ENCODE measurements at regions not wholly inside any gene's neighbourhood (a gene's known extent, or its start where the extent isn't known, plus 50 kb on each side); places are given as distances from the start of the nearest gene placed in this dataset.

DNA sequence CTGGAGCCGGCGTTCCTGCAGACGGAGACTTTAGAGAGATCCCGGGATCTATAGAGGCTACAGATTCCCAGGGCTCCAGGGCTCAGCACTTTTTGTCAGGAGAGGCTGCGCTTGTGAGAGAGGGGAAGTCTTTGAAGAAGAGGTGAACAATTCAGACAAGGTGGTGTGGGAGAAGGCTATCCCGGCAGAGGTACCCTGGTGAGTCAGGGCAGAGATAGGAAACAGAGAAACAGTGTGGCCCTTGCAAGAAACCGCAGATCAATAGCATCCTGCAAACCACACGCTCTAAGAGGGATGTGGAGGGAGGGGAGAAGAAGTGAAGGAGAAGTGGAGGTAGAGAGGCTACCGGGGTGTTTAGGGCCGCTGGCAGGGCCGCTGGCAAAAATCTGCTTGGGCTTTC, 160.5 kb upstream of the APCDD1 start:
- Histone ChIP-seq H3K27ac (no peak overlapping the region), H3K9me3 (no peaks in the 10 kb centered on the region), H3K27me3 (no peaks in the 10 kb centered on the region), H3K4me3 (no peak overlapping the region), H3K4me1 (peaks cover 0 to 3% (median 3%) of the 10 kb centered on the region in 4 donors), H3K36me3 (no peaks in the 10 kb centered on the region)
- TF ChIP-seq POLR2AphosphoS5 (IDR thresholded peaks at IDR 0.05) = no peak
- TF ChIP-seq EP300 (IDR thresholded peaks at IDR 0.05) = no peak
- no peak for TF ChIP-seq POLR2A (IDR thresholded peaks at IDR 0.05)
- TF ChIP-seq, protein P1, sequence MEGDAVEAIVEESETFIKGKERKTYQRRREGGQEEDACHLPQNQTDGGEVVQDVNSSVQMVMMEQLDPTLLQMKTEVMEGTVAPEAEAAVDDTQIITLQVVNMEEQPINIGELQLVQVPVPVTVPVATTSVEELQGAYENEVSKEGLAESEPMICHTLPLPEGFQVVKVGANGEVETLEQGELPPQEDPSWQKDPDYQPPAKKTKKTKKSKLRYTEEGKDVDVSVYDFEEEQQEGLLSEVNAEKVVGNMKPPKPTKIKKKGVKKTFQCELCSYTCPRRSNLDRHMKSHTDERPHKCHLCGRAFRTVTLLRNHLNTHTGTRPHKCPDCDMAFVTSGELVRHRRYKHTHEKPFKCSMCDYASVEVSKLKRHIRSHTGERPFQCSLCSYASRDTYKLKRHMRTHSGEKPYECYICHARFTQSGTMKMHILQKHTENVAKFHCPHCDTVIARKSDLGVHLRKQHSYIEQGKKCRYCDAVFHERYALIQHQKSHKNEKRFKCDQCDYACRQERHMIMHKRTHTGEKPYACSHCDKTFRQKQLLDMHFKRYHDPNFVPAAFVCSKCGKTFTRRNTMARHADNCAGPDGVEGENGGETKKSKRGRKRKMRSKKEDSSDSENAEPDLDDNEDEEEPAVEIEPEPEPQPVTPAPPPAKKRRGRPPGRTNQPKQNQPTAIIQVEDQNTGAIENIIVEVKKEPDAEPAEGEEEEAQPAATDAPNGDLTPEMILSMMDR (IDR thresholded peaks at IDR 0.05) = no peak
- no peak for ATAC-seq (ENCODE audit: low FRiP score in 2 of 2)
- 90 to 91% methylated on average over 11 of the region's 11 CpGs for WGBS, 2 donors
- DNase-seq = no peak

DNA sequence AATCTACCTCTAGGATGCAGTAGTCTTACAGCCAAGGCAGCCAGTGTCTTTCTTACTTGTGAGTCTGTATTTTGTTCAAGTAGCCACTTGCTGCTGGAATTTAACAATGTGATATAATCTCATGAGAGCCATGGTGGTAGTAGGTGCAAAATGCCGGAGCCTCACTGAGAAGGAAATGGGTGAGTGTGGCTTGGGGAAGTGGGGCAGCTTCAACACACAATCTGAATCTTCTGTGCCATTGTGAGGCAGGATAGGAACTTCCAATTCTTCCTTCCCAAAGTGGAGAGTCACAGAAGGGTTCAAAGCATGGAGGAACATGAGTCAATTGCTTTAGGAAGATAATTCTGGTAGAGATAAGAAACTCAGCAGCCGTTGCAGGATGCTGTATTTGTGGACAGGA, 158.7 kb upstream of the APCDD1 start:
- no peak overlapping the region for H3K27ac ChIP-seq

DNA sequence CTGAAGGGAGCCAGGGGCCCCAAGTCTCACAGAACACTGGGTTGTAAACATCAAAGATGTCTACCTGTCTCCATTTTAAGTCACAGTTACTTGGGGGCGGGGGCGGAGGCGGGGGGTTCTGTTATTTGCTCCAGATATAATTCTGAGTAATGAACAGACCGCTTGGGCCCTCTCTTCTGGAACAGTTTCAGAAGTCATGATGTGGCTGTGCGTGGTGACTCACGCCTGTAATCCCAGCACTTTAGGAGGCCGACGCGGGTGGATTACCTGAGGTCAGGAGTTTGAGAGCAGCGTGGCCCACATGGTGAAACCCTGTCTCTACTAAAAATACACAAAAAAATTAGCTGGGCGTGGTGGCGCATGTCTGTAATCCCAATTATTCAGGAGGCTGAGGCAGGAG, 157.9 kb upstream of the APCDD1 start:
- Histone ChIP-seq H3K9me3 (no peaks in the 10 kb centered on the region), H3K4me1 (peaks cover 0 to 3% (median 0%) of the 10 kb centered on the region in 4 donors), H3K27ac (no peak overlapping the region), H3K36me3 (no peaks in the 10 kb centered on the region), H3K27me3 (no peaks in the 10 kb centered on the region), H3K4me3 (no peak overlapping the region)
- DNase-seq = no peak
- ATAC-seq (ENCODE audit: low FRiP score in 2 of 2) = no peak
- TF ChIP-seq POLR2A (IDR thresholded peaks at IDR 0.05) (no peak), POLR2AphosphoS5 (IDR thresholded peaks at IDR 0.05) (no peak), EP300 (IDR thresholded peaks at IDR 0.05) (no peak)
- TF ChIP-seq, protein P1 (IDR thresholded peaks at IDR 0.05) = no peak
- 88 to 91% methylated on average over 11 to 12 of the region's 12 CpGs for WGBS, 2 donors

More for the DNA sequence above, 158.7 kb upstream of the APCDD1 start:
- DNase-seq = no peak
- 47 to 52% methylated on average over 2 of the region's 2 CpGs for WGBS, 2 donors
- Histone ChIP-seq H3K27me3 (no peaks in the 10 kb centered on the region), H3K4me3 (no peak overlapping the region), H3K4me1 (peaks cover 0 to 3% (median 0%) of the 10 kb centered on the region in 4 donors), H3K9me3 (no peaks in the 10 kb centered on the region), H3K36me3 (no peaks in the 10 kb centered on the region)
- TF ChIP-seq POLR2A (IDR thresholded peaks at IDR 0.05) (no peak), EP300 (IDR thresholded peaks at IDR 0.05) (no peak)
- TF ChIP-seq, protein P1 (IDR thresholded peaks at IDR 0.05) = no peak
- ATAC-seq (ENCODE audit: low FRiP score in 2 of 2) = no peak

DNA sequence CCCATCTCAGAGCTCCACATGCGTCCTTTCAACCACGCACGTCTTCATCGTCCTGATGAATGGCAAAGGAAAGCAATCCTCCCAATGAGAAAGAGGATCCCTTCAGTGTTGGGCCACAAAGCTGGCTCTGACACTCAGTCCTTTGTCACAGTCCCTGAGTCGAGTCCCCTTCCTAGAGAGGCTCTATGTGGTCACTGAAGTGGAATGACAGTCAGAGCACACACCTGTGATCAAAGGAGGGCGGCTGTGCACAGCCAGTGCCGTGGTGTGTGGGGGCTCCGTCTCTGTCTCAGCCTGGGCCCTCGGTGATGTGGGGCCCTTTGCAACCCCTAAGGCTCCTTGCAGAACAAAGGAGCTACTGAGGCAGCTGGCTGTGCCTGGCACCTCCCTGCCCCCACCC, 157.3 kb upstream of the APCDD1 start:
- DNase-seq (no peak), ATAC-seq (ENCODE audit: low FRiP score in 2 of 2) (peak in 1 of 2 donors; percentile 40)
- H3K36me3 ChIP-seq = no peaks in the 10 kb centered on the region
- H3K4me3 ChIP-seq = no peak overlapping the region
- no peak overlapping the region for H3K27ac ChIP-seq
- WGBS, 2 donors = 82 to 87% methylated on average over 9 of the region's 9 CpGs
- H3K27me3 ChIP-seq = no peaks in the 10 kb centered on the region
- H3K4me1 ChIP-seq = peaks cover 0 to 3% (median 0%) of the 10 kb centered on the region in 4 donors
- H3K9me3 ChIP-seq = no peaks in the 10 kb centered on the region
- TF ChIP-seq, protein P1 (IDR thresholded peaks at IDR 0.05) = no peak
- TF ChIP-seq EP300 (IDR thresholded peaks at IDR 0.05) (no peak), POLR2A (IDR thresholded peaks at IDR 0.05) (no peak), POLR2AphosphoS5 (IDR thresholded peaks at IDR 0.05) (no peak)

DNA sequence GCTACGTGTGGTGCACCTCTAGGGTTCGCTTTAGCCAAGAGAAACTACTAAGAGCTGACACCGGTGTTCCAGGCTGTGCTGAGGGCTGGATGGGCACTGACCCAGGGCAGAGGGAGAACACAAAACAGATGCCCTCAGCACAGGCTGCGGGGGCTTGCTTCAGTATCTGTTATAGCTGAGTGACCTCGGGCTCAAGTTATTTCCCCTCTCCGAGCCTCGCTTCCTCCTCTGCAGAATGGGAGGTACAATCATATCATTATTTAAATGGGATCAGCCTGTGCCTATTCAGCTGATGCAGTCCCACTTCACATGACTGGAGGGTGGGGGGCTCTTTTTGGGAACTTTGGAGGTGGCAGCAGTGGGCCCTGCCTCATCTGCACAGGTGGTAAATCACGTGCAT, 156.1 kb upstream of the APCDD1 start:
- WGBS, 2 donors = 85 to 95% methylated on average over 8 of the region's 8 CpGs
- DNase-seq (no peak), ATAC-seq (ENCODE audit: low FRiP score in 2 of 2) (no peak)
- no peaks in the 10 kb centered on the region for H3K27me3 ChIP-seq
- no peak overlapping the region for H3K27ac ChIP-seq
- TF ChIP-seq, protein P1 (IDR thresholded peaks at IDR 0.05) = no peak
- no peak for TF ChIP-seq EP300 (IDR thresholded peaks at IDR 0.05)
- TF ChIP-seq POLR2A (IDR thresholded peaks at IDR 0.05) = no peak
- no peak for TF ChIP-seq POLR2AphosphoS5 (IDR thresholded peaks at IDR 0.05)
- H3K4me1 ChIP-seq = peaks cover 0 to 3% (median 0%) of the 10 kb centered on the region in 4 donors
- H3K36me3 ChIP-seq = no peaks in the 10 kb centered on the region
- H3K9me3 ChIP-seq = no peaks in the 10 kb centered on the region
- no peak overlapping the region for H3K4me3 ChIP-seq
